OCI-LY1 (cell line): ENCODE measurements at regions not wholly inside any gene's neighbourhood (a gene's known extent, or its start where the extent isn't known, plus 50 kb on each side); places are given as distances from the start of the nearest gene placed in this dataset.

Experiments
- H2AFZ ChIP-seq: fragments of 200-600 bp; sonication (generic), shearing (Covaris generic); 2 replicates; pipeline ENCODE4 v1.6.0; 2014; ENCODE audit warnings: antibody characterized with exemption, mild to moderate bottlenecking, low read length
- H3F3A ChIP-seq: fragments of 200-600 bp; sonication (generic), shearing (Covaris generic); 2 replicates; pipeline ENCODE4 v1.6.0; 2014; ENCODE audit warnings: mild to moderate bottlenecking, antibody characterized with exemption, low read length, moderate library complexity; ENCODE audit not compliant: insufficient read depth
- H3K27ac ChIP-seq: fragments of 200-600 bp; sonication (generic); 2 replicates; pipeline ENCODE4 v1.5.1; 2014; ENCODE audit warnings: low read length, mixed run types, mild to moderate bottlenecking, low read depth; ENCODE audit not compliant: poor library complexity, severe bottlenecking
- H3K27me3 ChIP-seq: fragments of 200-600 bp; sonication (generic); 2 replicates; pipeline ENCODE4 v1.6.0; 2014; ENCODE audit warnings: antibody characterized with exemption, mild to moderate bottlenecking, low read length, moderate library complexity; ENCODE audit not compliant: insufficient read depth
- H3K36me3 ChIP-seq: fragments of 200-600 bp; sonication (generic); 2 replicates; pipeline ENCODE4 v1.6.1; 2014; ENCODE audit warnings: mild to moderate bottlenecking, antibody characterized with exemption, low read length, moderate library complexity, mixed read lengths; ENCODE audit not compliant: insufficient read depth
- H3K4me1 ChIP-seq: fragments of 200-600 bp; sonication (generic); 2 replicates; pipeline ENCODE4 v1.5.1; 2014; ENCODE audit warnings: mild to moderate bottlenecking, low read length, moderate library complexity; ENCODE audit not compliant: insufficient read depth, severe bottlenecking
- H3K4me2 ChIP-seq: fragments of 200-600 bp; sonication (generic), shearing (Covaris generic); 2 replicates; pipeline ENCODE4 v1.6.1; 2014; ENCODE audit warnings: low read length
- H3K4me3 ChIP-seq: fragments of 200-600 bp; sonication (generic); 2 replicates; pipeline ENCODE4 v1.5.1; 2014; ENCODE audit warnings: low read length, low read depth, mild to moderate bottlenecking, mixed read lengths; ENCODE audit not compliant: poor library complexity, severe bottlenecking
- H3K79me2 ChIP-seq: fragments of 200-600 bp; shearing (Covaris generic); 2 replicates; pipeline ENCODE4 v1.6.1; 2016; ENCODE audit warnings: mixed run types, low read length, mixed read lengths; ENCODE audit not compliant: insufficient read depth
- H3K9ac ChIP-seq: fragments of 200-600 bp; sonication (generic), shearing (Covaris generic); 2 replicates; pipeline ENCODE4 v1.6.1; 2014; ENCODE audit warnings: mild to moderate bottlenecking, low read length, mixed read lengths
- H3K9me2 ChIP-seq: fragments of 200-600 bp; sonication (generic), shearing (Covaris generic); 2 replicates; pipeline ENCODE4 v1.6.1; 2014; ENCODE audit warnings: low read depth, mild to moderate bottlenecking, low read length, mixed read lengths
- H3K9me3 ChIP-seq: fragments of 200-600 bp; shearing (Covaris generic); 2 replicates; pipeline ENCODE4 v1.6.1; 2014; ENCODE audit warnings: low read length, mixed read lengths
- H4K20me1 ChIP-seq: fragments of 200-600 bp; sonication (generic), shearing (Covaris generic); 2 replicates; pipeline ENCODE4 v1.6.0; 2016; ENCODE audit warnings: mild to moderate bottlenecking, low read length; ENCODE audit not compliant: insufficient read depth
- CTCF ChIP-seq: fragments of 200-600 bp; sonication (generic), shearing (Covaris generic); IDR thresholded peaks from 2 replicates; pipeline ENCODE4 v1.5.1; 2017; ENCODE audit warnings: mild to moderate bottlenecking, antibody characterized with exemption, low read length, moderate library complexity, mixed read lengths
- EZH2 ChIP-seq: fragments of 200-600 bp; sonication (generic), shearing (Covaris generic); IDR thresholded peaks from 2 replicates; pipeline ENCODE4 v1.8.0; 2017; ENCODE audit warnings: borderline replicate concordance, mixed run types, mild to moderate bottlenecking, antibody characterized with exemption, low read length, moderate library complexity, mixed read lengths

- no peaks in the 10 kb centered on the region for H3K9me3 ChIP-seq
- no peaks in the 10 kb centered on the region for H3F3A ChIP-seq
- H3K4me3 ChIP-seq, result no peak overlapping the region
- no peak overlapping the region for H2AFZ ChIP-seq
- no peak overlapping the region for H3K9ac ChIP-seq
- H3K36me3 ChIP-seq, result no peaks in the 10 kb centered on the region
- H3K4me2 ChIP-seq, result no peak overlapping the region
- H3K9me2 ChIP-seq, result no peaks in the 10 kb centered on the region
- no peaks in the 10 kb centered on the region for H3K27me3 ChIP-seq
- no peaks in the 10 kb centered on the region for H4K20me1 ChIP-seq
- no peak overlapping the region for H3K27ac ChIP-seq
- no peaks in the 10 kb centered on the region for H3K4me1 ChIP-seq
- no peak for TF ChIP-seq CTCF
- no peak for TF ChIP-seq EZH2
- H3K79me2 ChIP-seq, result no peaks in the 10 kb centered on the region
Measured at GRCh38 chr4:63269156-63269555, 1140.1 kb downstream of the TECRL start.

GRCh38 chr4:63233671-63234070, 1175.6 kb downstream of the TECRL start:
- Histone ChIP-seq H2AFZ (no peak overlapping the region), H3K4me1 (no peaks in the 10 kb centered on the region), H3F3A (no peaks in the 10 kb centered on the region), H3K9ac (no peak overlapping the region), H3K4me3 (no peak overlapping the region), H3K79me2 (no peaks in the 10 kb centered on the region), H3K27ac (no peak overlapping the region), H4K20me1 (no peaks in the 10 kb centered on the region), H3K27me3 (no peaks in the 10 kb centered on the region), H3K4me2 (no peak overlapping the region), H3K36me3 (no peaks in the 10 kb centered on the region), H3K9me2 (no peaks in the 10 kb centered on the region), H3K9me3 (no peaks in the 10 kb centered on the region)
- TF ChIP-seq EZH2 (no peak), CTCF (no peak)

DNA sequence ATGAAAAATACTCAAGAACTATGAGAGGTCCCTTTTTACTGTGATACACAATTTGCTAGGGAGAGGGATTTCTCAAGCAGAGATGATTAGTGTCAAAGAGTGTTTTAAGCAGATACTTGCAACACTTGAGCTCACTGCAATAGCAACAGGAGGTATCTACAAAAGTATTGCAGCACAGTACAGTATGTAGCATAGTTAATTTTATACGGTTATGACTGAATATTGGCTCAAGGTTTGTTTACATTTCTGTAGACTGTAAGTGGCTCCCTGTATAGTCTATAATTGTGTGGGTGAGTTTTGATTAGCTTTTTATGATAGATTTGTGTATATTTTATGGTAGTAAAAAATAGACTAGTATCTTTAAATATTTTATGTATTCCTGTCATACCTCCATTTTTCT, 1177.2 kb downstream of the TECRL start:
- Histone ChIP-seq H4K20me1 (no peaks in the 10 kb centered on the region), H3K4me1 (no peaks in the 10 kb centered on the region), H3K4me2 (no peak overlapping the region), H3K9me2 (no peaks in the 10 kb centered on the region), H3F3A (no peaks in the 10 kb centered on the region), H3K27me3 (no peaks in the 10 kb centered on the region), H3K4me3 (no peak overlapping the region), H3K9me3 (no peaks in the 10 kb centered on the region), H2AFZ (no peak overlapping the region), H3K36me3 (no peaks in the 10 kb centered on the region), H3K9ac (no peak overlapping the region), H3K79me2 (no peaks in the 10 kb centered on the region), H3K27ac (no peak overlapping the region)
- TF ChIP-seq CTCF (no peak), EZH2 (no peak)
